Activated gamma-delta T cell treated with Interleukin-2 at 50 U/mL for 16 hours (primary cell): ENCODE measurements at regions not wholly inside any gene's neighbourhood (a gene's known extent, or its start where the extent isn't known, plus 50 kb on each side); places are given as distances from the start of the nearest gene placed in this dataset.
A peak's percentile ranks its signal among the peaks of the same experiment; 100 is the strongest.

Experiments used
- DNase-seq: peaks from one replicate; pipeline ENCODE4 v3.0.0-alpha.2; 2020

DNA sequence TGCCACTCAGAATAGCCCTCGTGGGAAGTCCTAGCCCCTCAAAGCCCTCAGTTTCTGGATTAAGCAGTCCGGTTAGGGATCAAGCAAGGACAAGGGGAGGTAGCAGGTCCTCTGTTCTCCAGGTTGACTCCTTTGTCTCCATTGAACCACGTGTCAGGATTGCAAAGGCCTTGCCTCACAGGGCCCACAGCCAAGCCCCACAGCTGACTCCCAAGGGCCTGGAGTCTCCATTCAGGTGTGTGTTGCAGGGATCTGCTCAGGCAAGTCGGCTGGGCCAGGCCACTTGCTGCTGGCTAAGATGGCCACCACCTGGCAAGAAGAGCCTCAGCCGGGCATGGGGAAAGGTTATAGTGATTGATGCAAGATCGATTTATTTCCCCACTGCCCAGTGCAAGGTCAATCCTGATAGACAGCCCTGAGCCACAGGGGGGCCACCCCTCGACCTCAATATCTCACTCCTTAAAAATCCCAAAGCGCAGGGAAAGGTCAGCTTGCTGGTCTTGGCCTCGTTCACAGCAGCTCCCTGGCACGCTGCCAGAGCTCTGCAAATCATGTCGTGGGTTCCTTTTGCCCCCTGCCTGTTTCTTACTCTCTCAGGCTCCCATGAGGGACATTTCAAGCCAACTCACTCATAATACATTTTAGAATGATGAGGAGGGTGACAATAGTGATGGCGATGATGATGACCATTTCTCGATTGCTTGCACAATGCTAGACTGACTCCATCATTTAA lies 75.9 kb downstream of the EDN3 start:
- no peak for DNase-seq

GRCh38 chr20:59376998-59377397 lies 76.6 kb downstream of the EDN3 start:
- DNase-seq = no peak

DNA sequence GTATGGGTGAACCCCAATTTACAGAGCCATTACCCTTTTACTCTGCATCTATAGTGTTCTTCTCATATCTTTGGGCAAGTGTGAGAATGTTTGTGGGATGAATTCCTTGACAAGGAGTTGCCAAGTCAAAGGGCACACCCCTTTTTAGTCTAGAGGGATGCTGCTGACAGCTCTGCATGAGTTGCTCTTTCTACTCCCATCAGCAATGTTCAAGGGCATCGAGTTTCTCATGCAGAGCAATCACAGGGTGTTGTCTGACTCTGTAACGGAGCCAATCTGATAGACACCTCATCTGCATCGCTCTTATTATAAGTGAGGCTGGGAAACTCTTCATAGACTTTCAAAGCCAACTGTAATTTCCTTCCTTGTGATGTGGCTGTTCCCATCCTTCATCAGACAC lies 77.4 kb downstream of the EDN3 start:
- DNase-seq = no peak

GRCh38 chr20:59378396-59378795 lies 78.0 kb downstream of the EDN3 start:
- DNase-seq = no peak

DNA sequence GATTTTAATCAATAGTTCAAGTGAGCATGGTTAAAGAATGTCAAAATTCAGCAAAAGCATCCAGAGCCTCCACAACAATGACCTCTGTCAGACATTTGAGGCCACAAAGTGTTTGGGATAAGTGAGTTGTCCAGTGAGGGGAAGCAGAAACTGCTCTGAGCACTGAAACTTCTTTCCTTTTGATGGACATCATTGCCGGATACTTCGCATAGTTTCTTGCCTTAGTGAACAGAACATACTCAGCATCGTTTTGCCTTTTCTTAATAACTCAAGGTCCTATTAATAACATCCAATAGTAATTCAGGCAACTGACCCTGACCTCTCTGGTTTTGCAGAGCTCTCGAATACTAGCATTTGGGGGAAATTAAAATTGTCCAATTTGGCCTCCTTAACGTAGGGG lies 78.6 kb downstream of the EDN3 start:
- DNase-seq = no peak

- no peak for DNase-seq
Observed at GRCh38 chr20:59381689-59382088, 81.3 kb downstream of the EDN3 start.

DNA sequence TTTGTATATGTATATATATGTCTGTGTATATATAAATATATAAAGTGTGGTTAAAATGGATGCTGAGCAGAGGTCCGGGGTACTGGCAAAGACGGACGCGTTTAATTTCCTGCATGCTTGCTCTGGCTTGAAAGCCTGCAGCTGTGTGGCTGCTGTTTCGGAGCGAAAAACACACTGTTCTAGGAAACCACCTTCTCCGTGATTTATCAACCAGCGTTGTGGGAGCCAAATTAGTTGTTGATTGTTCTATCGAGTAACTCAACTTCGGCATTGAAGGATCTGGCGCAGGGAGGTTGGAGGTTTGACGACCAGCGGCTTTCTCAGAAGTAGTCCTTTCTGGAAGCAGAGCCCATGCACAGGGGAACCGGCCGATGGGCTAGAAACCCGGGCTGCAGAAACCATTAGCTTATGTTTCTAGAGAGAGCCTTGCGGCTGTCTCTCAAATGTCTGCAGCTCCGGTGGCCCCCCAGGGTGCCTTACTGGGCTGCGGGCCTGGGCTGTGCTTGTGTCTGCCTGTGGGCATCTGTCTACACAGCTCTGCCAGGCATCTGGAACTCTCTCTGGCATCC lies 81.8 kb downstream of the EDN3 start:
- no peak for DNase-seq

GRCh38 chr20:59382907-59383306 lies 82.5 kb downstream of the EDN3 start:
- no peak for DNase-seq

- DNase-seq = no peak
Observed at GRCh38 chr20:59385038-59385437, 84.6 kb downstream of the EDN3 start.

DNA sequence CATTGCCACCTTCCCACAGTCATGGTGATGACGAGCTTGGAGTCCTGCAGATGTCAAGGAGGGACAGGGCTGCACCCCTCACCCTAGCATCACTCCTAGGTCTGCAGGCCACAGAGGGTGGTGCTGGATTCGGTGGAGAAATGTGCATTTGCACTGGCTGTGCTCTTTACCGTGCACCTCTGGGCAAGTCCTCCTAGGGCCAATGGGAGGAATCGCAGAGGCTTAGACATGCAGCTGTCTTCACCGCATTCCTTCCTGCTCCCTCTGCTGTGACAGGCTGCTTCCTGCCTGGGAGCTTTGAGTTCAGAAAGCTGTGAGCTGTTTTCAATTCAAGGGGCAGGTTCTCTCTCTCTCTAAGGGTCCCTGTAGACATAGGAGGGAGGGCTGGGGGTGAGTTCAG lies 85.1 kb downstream of the EDN3 start:
- no peak for DNase-seq

DNA sequence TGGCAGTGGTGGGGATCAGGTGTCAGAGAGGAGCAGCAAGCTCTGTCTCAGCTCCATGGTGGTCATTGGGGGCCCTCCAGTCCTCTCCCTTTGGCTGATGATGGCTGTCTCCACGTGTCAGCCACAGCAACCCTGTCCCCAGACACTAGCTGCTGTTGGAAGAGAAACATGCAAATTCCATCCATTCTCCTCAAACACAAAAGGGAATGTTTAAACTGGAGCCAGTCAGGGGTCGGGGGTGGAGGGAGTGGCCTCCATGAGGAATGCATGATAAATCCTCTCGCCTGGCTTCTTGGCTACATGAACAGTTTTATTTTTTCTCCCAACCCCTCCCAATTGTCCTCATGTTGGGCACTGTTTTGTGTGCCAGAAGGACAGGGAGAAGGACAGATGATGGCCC lies 86.4 kb downstream of the EDN3 start:
- no peak for DNase-seq

DNA sequence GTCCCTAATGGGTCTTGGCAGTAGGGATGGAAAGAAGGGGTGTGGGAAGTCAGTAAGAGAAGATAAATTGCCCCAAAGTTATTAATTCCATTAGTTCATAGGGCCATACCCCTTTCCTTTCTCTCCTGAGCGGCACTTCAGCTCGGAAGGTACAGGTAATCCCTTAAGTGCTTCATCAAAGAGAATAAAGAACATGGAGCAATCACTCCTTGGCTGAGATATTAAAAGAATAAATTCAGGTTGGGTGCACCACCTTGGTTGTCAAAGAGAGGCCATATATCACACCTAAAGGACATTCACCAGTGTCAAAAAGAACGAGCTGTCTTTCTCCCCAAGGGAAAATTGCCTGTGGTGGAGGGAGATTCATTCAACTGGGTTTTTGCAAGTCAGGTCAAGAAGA lies 87.5 kb downstream of the EDN3 start:
- no peak for DNase-seq

DNA sequence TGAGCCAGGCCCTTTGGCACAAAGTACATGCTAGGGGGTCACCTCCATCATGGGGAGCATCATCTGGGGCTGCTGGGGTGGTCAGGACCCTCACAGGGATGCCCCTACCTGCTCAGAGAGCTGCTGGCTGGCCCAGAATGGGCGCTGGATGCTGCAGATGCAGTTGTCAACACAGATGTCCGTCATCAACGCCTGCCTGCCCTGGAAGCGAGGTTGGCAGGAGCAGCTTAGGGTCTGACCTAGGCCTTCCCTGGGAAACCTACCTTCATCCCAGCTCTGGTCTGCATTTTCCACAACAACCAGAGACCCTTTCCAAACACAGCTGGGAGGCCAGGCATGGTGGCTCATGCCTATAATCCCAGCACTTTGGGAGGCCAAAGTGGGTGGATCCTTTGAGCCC lies 88.0 kb downstream of the EDN3 start:
- no peak for DNase-seq

DNA sequence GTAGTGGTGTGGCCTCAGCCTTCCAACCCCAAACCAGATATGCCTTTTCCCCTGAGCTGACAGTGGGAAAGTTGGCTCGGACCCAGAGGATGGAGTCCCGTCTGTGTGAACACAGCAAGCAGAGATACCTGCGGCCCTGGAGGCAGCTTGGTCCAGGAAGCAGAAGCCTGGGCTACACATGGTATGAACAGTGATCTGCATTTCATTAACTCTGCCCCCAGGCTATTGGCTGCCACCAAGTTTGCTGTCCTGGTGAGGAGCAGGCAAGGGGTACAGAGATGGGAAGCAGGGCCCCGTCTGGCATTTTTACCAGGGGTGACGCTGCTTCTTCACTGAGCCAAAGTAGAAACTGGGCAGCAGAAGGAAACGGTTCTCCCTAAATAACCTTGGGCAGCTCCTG lies 90.0 kb downstream of the EDN3 start:
- no peak for DNase-seq

- no peak for DNase-seq
Observed at GRCh38 chr20:59391975-59392374, 91.6 kb downstream of the EDN3 start.

GRCh38 chr20:59392736-59393135 lies 92.3 kb downstream of the EDN3 start:
- no peak for DNase-seq

DNA sequence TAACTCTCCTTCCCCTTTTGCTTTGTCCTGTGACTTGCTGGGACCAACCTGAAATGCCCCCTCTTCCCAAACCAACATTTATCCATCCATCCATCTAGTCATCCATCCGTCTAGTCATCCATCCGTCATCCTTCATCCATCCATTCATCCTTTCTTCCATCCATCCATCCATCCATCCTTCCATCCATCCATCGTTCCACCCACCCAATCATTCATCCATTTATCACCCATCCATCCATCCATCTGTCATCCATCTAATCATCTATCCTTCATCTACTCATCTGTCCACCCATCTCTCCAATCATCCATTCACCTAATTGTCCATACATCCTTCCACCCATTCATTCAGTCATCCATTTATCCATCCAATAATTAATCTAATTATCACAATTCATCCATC lies 92.7 kb downstream of the EDN3 start:
- no peak for DNase-seq

- DNase-seq = no peak
Observed at GRCh38 chr20:59395729-59396128, 95.3 kb downstream of the EDN3 start.

DNA sequence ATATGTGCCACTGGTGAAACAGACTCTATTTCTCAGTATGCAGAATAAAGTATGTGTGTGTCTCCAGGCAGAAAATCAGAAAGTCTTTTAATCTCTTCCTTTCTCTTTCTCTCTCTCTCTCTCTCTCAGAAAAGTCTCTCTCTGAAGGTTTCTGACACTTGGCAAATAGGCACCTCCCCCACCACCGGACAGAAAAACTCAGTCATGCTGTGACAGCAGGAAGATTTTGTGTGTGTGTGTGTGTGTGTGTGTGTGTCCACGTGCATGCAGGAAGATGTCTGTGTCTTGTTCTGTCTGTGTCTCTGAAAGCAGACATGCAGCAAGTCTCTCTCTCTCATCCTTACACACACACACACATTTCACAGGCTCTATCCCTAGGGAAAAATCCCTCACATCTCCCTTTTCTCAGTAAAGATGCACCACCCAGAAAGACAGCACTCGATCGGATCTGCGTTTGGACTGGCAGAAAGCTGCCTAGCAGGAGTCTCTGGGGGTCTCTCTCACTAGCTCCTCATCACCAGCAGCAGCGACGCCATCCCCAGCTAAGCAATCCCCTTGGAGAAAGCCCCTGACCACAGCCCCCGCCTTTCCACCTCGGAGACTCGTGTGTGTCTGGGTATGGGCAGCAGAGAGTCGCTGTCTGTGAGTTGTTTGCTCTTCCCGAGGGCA lies 98.3 kb downstream of the EDN3 start:
- no peak for DNase-seq

DNA sequence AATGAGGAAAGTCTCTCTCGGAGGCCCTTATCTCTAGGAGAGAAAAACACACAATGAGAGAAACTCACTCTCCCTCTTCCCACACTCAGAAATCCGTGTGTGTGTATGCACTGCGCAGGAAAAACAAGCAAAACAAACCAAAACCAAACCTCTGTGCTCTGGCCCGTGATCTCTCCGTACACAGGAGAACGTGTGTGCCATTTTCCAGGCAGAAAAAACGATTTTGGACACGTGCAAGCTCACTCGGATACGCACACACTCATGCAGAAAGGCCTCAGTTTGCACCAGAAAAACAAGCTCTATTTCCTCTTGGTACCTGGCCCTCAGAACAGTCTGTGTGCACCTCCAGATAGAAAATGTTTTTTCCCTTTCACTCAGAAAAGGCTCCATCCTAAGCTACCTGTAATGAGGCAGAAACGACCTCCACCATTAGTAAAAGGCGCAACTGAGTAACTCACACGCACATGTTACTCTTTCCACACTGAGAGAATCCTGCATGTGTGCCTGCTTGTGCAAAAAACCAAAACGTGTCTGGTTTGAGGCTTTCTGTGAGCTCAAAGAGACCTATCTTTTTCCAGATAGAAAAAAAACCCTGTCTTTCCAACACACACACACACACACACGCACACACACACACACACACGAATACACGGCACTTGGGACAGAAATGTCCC lies 99.2 kb downstream of the EDN3 start:
- no peak for DNase-seq

DNA sequence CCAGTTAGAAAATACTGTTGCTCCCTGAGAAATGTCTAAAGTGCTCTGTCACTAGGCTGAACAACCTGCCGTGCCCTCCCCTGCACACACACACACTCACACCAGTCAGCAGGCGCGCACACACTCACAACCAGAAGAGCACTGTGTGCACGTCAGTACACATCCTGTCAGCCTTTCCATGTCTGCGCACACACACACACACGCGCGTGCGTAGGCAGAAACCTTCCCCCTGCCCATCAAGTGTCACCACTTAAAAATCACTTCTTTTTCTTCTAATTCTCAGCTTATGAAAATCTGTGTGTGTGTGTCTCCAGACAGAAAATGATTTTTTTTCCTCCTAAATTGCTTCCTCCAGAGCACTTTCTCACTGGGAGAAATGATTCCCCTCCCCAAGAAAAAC lies 100.3 kb downstream of the EDN3 start:
- DNase-seq = no peak

GRCh38 chr20:59402681-59403080 lies 102.3 kb downstream of the EDN3 start:
- no peak for DNase-seq

DNA sequence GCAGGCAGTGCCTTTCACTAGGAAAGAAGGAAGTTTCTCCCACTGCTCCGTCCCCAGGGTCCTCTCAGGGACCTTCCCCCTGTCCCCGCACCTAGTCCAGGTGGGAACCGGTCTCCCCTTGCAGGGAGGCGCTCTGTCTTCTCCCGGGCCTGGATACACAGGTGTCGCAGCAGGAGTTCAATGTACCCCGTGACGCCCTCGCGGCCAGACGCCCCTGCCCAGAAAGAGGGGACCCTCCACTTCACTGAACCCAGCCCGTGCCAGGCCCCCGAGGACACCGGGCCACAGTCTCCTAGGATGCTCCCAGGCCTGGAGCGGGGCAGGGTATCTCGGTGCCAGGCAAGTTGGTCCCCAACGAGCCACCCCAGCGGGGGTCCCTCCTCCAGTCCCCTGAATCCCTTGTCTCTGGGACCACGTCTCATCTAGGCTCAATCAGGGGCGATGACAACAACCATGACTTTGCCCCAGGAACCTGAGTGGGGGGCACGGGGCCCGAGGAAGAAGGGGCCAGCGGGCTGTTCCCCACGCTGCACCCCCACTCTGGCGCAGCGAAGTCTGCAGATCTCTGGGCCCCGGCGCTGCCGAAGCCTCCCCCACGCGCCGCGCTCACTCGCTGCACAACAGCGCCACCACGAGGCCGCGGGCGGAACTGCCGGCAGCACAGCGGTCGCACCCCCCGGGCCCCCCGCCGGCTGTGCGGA lies 103.0 kb downstream of the EDN3 start:
- DNase-seq = peak; percentile 71

- DNase-seq = no peak
Observed at GRCh38 chr20:59403962-59404314, 103.5 kb downstream of the EDN3 start.
